Kidney epithelial cell (primary cell): ENCODE measurements at regions not wholly inside any gene's neighbourhood (a gene's known extent, or its start where the extent isn't known, plus 50 kb on each side); places are given as distances from the start of the nearest gene placed in this dataset.

Experiments used
- DNase-seq: peaks from one replicate; pipeline ENCODE4 v3.0.0-alpha.2; 2010; ENCODE audit warnings: low read depth
- H3K27me3 ChIP-seq: 2 replicates; pipeline ENCODE4 v1.6.0; 2011; ENCODE audit warnings: low read length; ENCODE audit not compliant: control insufficient read depth, insufficient read depth
- H3K36me3 ChIP-seq: 2 replicates; pipeline ENCODE4 v1.5.1; 2011; ENCODE audit warnings: low read length; ENCODE audit not compliant: control insufficient read depth, insufficient read depth
- H3K4me3 ChIP-seq: 2 replicates; pipeline ENCODE4 v1.5.1; 2011; ENCODE audit warnings: low read depth, mild to moderate bottlenecking, control low read depth, low read length
- TF ChIP-seq, protein P1 (sequence below): IDR thresholded peaks from 2 replicates; pipeline ENCODE4 v1.5.1; 2011; ENCODE audit warnings: mild to moderate bottlenecking, moderate library complexity, low read length, control low read depth, inconsistent platforms; ENCODE audit not compliant: insufficient read depth, poor library complexity, severe bottlenecking

DNA sequence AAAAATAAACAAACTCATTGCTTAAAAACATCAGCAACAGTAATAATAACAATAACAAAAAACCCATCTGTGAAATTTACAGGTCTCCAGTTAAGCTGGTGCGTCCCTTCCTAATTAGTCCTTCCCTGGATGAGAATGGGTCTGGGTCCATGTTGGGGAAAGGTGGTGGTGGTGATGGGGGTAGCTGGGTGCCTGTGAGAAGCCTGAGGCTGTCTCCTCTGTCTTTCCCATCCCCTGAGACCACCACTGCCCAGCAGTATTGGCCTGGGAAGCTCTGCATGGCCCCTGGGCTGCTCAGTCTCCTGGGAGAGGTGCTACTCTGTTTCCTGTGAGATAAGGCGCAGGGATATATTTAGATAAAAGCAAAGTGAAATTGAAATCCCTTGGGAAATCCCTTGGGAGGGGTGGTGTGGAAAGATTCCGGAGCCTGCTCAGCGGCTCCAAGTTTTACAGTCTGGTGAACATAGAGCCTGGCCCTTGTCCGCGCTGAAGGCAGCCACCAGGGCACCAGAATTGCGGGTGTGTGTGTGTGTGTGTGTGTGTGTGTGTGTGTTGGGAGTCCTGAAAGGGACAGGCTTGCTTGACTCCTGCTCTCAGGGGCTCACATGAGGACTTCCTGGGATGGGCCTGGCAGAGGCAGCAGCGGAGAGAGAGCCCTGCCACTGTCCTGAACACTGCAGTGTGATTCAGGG lies 150.2 kb downstream of the FOXD2 start:
- Histone ChIP-seq H3K4me3 (no peak overlapping the region), H3K36me3 (no peaks in the 10 kb centered on the region), H3K27me3 (peaks cover 33% of the 10 kb centered on the region)
- DNase-seq: no peak
- TF ChIP-seq, protein P1, sequence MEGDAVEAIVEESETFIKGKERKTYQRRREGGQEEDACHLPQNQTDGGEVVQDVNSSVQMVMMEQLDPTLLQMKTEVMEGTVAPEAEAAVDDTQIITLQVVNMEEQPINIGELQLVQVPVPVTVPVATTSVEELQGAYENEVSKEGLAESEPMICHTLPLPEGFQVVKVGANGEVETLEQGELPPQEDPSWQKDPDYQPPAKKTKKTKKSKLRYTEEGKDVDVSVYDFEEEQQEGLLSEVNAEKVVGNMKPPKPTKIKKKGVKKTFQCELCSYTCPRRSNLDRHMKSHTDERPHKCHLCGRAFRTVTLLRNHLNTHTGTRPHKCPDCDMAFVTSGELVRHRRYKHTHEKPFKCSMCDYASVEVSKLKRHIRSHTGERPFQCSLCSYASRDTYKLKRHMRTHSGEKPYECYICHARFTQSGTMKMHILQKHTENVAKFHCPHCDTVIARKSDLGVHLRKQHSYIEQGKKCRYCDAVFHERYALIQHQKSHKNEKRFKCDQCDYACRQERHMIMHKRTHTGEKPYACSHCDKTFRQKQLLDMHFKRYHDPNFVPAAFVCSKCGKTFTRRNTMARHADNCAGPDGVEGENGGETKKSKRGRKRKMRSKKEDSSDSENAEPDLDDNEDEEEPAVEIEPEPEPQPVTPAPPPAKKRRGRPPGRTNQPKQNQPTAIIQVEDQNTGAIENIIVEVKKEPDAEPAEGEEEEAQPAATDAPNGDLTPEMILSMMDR: no peak

DNA sequence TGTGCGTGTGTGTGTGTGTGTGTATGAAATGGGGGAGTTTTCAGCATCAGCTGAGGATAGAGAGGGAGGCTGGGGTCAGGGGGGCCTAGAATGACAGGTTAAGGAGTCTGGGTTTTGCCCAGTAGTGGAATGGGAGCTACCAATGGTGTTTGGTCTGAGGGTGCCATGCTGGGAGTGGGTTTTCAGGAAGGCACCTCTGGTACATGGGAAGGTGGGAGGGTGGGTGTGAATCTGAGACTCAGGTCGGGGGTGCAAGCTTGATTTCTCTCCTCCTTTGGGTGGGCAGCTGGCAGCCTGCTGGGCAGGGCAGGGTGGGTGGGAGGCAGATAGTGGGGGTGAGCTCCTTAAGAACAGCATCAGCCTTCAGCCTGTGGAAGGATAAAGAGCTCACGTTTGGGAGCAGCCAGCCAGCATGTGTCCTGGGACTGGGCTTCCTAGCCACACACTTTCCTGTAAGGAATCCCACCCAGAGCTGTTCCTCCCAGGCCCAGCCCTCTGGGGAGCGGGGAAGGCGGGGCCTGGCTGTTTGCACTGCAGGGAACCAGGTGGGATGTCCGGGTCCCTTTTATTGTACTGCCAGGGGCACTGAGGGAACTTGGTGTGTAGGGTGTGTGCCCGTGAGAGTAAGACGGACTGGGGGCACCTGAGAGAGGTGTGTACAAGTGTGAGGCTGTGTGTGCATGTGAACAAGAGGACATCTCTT lies 152.8 kb downstream of the FOXD2 start:
- TF ChIP-seq, protein P1: no peak
- Histone ChIP-seq H3K4me3 (no peak overlapping the region), H3K36me3 (no peaks in the 10 kb centered on the region), H3K27me3 (peaks cover 47% of the 10 kb centered on the region)
- no peak for DNase-seq

- TF ChIP-seq, protein P1: no peak
- Histone ChIP-seq H3K4me3 (no peak overlapping the region), H3K36me3 (no peaks in the 10 kb centered on the region)
Observed at GRCh38 chr1:47591801-47592200, 154.0 kb downstream of the FOXD2 start.

GRCh38 chr1:47592296-47593012 lies 154.6 kb downstream of the FOXD2 start:
- peaks cover 47% of the 10 kb centered on the region for H3K27me3 ChIP-seq
- no peaks in the 10 kb centered on the region for H3K36me3 ChIP-seq
- TF ChIP-seq, protein P1: no peak
- DNase-seq: no peak
- no peak overlapping the region for H3K4me3 ChIP-seq

More at GRCh38 chr1:47591801-47592200, 154.0 kb downstream of the FOXD2 start:
- peaks cover 47% of the 10 kb centered on the region for H3K27me3 ChIP-seq
- DNase-seq: no peak

GRCh38 chr1:47593013-47593568 lies 155.2 kb downstream of the FOXD2 start:
- Histone ChIP-seq H3K36me3 (no peaks in the 10 kb centered on the region), H3K4me3 (no peak overlapping the region), H3K27me3 (peaks cover 47% of the 10 kb centered on the region)
- DNase-seq: no peak
- TF ChIP-seq, protein P1: no peak
